IPS-20b (cell line): ENCODE measurements at regions not wholly inside any gene's neighbourhood (a gene's known extent, or its start where the extent isn't known, plus 50 kb on each side); places are given as distances from the start of the nearest gene placed in this dataset.
"Not testable (repeated sequence)": the region's sequence is repeated elsewhere in the genome, so short reads cannot be mapped to it uniquely, and the experiment has no call there.

Experiments used
- H3K27ac ChIP-seq: one replicate; pipeline ENCODE4 v1.5.1; 2013; ENCODE audit warnings: low read length
- H3K27me3 ChIP-seq: 2 replicates; pipeline ENCODE4 v1.6.1; 2013; ENCODE audit warnings: mild to moderate bottlenecking, low read length, inconsistent platforms; ENCODE audit not compliant: insufficient read depth
- H3K36me3 ChIP-seq: 2 replicates; pipeline ENCODE4 v1.6.1; 2013; ENCODE audit warnings: low read depth, mild to moderate bottlenecking, inconsistent platforms, low read length, moderate library complexity; ENCODE audit not compliant: insufficient read depth
- H3K4me1 ChIP-seq: 2 replicates; pipeline ENCODE4 v1.6.1; 2013; ENCODE audit warnings: mild to moderate bottlenecking, control low read depth, inconsistent platforms, low read length, moderate library complexity; ENCODE audit not compliant: insufficient read depth
- H3K4me3 ChIP-seq: 2 replicates; pipeline ENCODE4 v1.5.1; 2013; ENCODE audit warnings: mild to moderate bottlenecking, low read length, inconsistent platforms
- H3K9ac ChIP-seq: 2 replicates; pipeline ENCODE4 v1.6.1; 2013; ENCODE audit warnings: low read depth, mild to moderate bottlenecking, inconsistent platforms, low read length, moderate library complexity
- H3K9me3 ChIP-seq: 2 replicates; pipeline ENCODE4 v1.6.1; 2013; ENCODE audit warnings: mild to moderate bottlenecking, low read depth, low read length, inconsistent platforms; ENCODE audit not compliant: insufficient read depth

- not testable (repeated sequence) for H3K4me3 ChIP-seq, H3K4me1 ChIP-seq, H3K27ac ChIP-seq, H3K36me3 ChIP-seq, H3K9me3 ChIP-seq, H3K9ac ChIP-seq, H3K27me3 ChIP-seq
These were observed 493.3 kb downstream of the RPIA start for GRCh38 chr2:89184746-89185145.

GRCh38 chr2:89195636-89196251 is 504.3 kb downstream of the RPIA start:
- H3K27me3 ChIP-seq, H3K9me3 ChIP-seq, H3K4me1 ChIP-seq, H3K9ac ChIP-seq, H3K27ac ChIP-seq, H3K4me3 ChIP-seq, H3K36me3 ChIP-seq: not testable (repeated sequence)

GRCh38 chr2:89196719-89197118 is 505.2 kb downstream of the RPIA start:
- H3K27ac ChIP-seq, H3K4me3 ChIP-seq, H3K9ac ChIP-seq, H3K4me1 ChIP-seq, H3K36me3 ChIP-seq, H3K9me3 ChIP-seq, H3K27me3 ChIP-seq: not testable (repeated sequence)

DNA sequence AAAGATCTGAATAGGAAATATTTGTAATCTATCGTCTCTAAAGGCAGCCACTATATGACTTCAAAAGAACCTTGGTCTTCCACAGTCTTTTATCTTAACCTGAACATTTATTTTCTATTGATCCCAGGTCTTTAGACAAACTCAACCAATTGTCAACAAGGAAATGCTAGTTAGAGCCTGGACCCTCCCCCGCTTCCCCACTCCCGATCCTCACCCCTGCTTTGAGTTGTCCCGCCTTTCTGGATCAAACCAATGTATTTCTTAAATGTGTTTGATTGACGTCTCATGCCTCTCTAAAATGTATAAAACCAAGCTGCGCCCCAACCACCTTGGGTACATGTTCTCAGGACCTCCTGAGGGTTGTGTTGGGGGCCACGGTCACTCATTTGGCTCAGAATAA is 506.6 kb downstream of the RPIA start:
- H3K4me3 ChIP-seq, H3K36me3 ChIP-seq, H3K9me3 ChIP-seq, H3K27me3 ChIP-seq, H3K9ac ChIP-seq, H3K27ac ChIP-seq, H3K4me1 ChIP-seq: not testable (repeated sequence)

DNA sequence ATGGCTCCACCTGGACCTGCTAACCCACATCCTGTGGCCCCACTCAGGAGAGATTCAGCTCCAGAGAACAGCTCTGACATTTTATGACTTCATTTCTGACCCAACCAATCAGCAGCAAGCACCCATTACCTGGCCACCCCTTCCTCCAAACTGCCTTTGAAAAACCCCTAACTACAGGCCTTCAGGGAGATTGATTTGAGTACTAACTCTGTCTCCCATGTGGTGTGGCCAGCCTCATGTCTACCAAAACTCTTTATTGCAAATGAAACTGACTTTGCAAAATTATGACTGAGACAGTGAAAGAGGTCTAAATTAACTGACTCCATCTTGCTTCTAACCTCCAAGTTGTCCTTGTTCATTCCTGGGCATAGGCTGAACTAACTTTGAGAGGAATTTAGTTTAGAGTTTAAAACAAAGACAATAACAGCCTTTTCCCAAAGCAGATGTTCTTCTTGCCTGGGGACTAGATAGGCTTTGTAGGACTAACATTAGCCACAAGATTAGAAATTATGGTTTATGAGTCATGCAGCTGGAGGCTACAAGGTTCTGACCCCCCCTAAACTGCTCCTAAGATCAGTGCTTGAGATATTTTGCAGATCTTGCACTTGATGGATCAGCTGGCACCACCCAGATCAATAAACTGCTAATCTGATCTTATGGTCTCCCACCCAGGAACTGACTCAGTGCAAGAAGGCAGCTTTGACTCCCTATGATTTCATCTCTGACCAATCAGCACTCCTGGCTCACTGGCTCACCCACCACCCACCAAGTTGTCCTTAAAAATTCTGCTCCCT is 508.2 kb downstream of the RPIA start:
- not testable (repeated sequence) for H3K36me3 ChIP-seq, H3K4me3 ChIP-seq, H3K27me3 ChIP-seq, H3K27ac ChIP-seq, H3K4me1 ChIP-seq, H3K9ac ChIP-seq, H3K9me3 ChIP-seq

DNA sequence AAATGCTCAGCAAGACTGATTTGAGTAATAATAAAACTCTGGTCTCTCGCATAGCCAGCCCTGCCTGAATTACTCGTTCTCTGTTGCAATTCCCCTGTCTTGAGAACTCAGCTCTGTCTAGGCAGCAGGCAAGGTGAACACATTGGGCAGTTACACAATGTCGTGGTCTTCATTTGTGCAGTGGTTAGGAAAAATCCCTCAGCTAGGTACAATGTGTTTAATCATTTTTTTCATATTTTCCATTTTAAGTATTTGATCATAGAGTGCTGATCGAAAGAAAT is 508.7 kb downstream of the RPIA start:
- not testable (repeated sequence) for H3K36me3 ChIP-seq, H3K27me3 ChIP-seq, H3K27ac ChIP-seq, H3K9ac ChIP-seq, H3K9me3 ChIP-seq, H3K4me3 ChIP-seq, H3K4me1 ChIP-seq

- not testable (repeated sequence) for H3K4me3 ChIP-seq, H3K4me1 ChIP-seq, H3K27me3 ChIP-seq, H3K9ac ChIP-seq, H3K9me3 ChIP-seq, H3K36me3 ChIP-seq, H3K27ac ChIP-seq
These were observed 511.0 kb downstream of the RPIA start for GRCh38 chr2:89202518-89202917.

GRCh38 chr2:89205153-89205552 is 513.7 kb downstream of the RPIA start:
- H3K27me3 ChIP-seq, H3K4me1 ChIP-seq, H3K36me3 ChIP-seq, H3K4me3 ChIP-seq, H3K9me3 ChIP-seq, H3K9ac ChIP-seq, H3K27ac ChIP-seq: not testable (repeated sequence)

- not testable (repeated sequence) for H3K9ac ChIP-seq, H3K36me3 ChIP-seq, H3K4me1 ChIP-seq
These were observed 516.9 kb downstream of the RPIA start for GRCh38 chr2:89208144-89208932.

DNA sequence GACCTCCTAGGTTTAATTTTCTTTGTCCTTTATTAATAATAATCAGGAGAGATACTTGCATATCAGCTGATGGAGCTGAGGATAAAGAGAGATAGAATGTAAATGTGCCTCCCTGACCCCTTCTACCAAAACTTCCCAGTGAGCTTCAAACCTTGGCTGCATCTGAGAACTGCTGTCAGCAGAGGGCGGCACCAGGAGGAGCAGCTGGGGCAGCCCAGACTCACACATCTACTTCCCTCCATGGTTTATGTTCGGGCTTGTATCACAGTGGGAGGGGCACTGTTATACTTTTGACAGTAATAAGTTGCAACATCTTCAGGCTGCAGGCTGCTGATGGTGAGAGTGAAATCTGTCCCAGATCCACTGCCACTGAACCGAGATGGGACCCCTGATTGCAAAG is 521.7 kb downstream of the RPIA start:
- H3K27ac ChIP-seq, H3K4me3 ChIP-seq, H3K9ac ChIP-seq, H3K9me3 ChIP-seq, H3K4me1 ChIP-seq, H3K36me3 ChIP-seq, H3K27me3 ChIP-seq: not testable (repeated sequence)

More at GRCh38 chr2:89208144-89208932, 516.9 kb downstream of the RPIA start:
- H3K27ac ChIP-seq, H3K9me3 ChIP-seq, H3K27me3 ChIP-seq, H3K4me3 ChIP-seq: not testable (repeated sequence)

- H3K4me1 ChIP-seq, H3K27me3 ChIP-seq, H3K27ac ChIP-seq, H3K9me3 ChIP-seq, H3K36me3 ChIP-seq, H3K9ac ChIP-seq, H3K4me3 ChIP-seq: not testable (repeated sequence)
These were observed 522.3 kb downstream of the RPIA start for GRCh38 chr2:89213811-89214210.

DNA sequence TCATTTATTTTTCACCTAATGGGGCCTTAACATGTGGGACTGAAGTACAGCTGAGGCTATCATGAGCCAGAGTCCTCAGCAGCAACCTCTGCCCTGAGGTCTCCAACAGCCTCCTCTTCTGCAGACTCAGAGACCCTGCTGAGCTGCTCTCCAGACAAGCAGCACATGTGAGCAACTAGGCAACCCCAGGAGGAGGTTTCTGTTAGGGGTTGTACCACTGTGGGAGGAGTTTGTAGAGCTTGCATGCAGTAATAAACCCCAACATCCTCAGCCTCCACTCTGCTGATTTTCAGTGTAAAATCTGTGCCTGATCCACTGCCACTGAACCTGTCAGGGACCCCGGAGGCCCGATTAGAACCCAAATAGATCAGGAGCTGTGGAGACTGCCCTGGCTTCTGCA is 530.0 kb downstream of the RPIA start:
- not testable (repeated sequence) for H3K27me3 ChIP-seq, H3K9ac ChIP-seq, H3K9me3 ChIP-seq, H3K4me1 ChIP-seq, H3K36me3 ChIP-seq, H3K4me3 ChIP-seq, H3K27ac ChIP-seq
